NCI-H1417 (cell line): ENCODE measurements at regions not wholly inside any gene's neighbourhood (a gene's known extent, or its start where the extent isn't known, plus 50 kb on each side); places are given as distances from the start of the nearest gene placed in this dataset.

Source experiments
- DNase-seq, 3 experiments: peaks; one replicate each; lab custom pipeline; 2025; lab: John Stamatoyannopoulos, UW

DNA sequence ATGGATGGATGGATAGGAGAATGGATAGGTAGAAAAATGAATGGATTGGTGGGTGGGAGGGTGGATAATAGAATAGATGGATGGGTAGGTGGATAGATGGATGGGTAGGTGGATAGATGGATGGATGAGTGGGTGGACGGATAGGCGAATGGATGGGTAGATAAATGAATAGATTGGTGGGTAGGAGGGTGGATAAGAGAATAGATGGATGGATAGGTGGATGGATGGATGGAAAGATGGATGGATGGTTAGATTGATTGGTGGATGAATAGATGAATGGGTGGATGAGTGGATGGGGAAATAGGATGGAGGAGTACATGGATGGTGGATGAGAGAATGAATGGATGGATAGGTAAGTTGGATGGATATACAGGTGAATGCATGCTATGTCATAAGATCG is 110.5 kb downstream of the CEBPB start:
- DNase-seq, result no peak

DNA sequence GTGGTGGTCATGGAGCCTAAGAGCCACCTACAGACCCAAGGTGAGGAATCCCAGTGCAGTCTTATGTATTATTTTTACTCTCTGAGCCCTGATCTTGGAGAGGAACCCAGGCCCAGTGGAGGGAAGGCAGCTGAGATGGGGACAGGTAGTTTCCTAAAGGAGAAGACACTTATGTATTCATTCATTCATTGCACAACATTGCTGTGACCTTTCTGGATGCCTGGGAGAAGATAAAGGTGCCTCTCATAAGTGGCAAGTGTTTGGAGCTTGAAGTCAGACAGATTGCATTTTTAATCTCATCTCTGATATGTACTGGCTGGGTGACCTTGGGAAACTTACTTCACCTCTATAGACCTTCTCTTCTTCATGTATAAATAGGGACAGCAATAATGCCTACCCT is 111.1 kb downstream of the CEBPB start:
- DNase-seq, result no peak

DNA sequence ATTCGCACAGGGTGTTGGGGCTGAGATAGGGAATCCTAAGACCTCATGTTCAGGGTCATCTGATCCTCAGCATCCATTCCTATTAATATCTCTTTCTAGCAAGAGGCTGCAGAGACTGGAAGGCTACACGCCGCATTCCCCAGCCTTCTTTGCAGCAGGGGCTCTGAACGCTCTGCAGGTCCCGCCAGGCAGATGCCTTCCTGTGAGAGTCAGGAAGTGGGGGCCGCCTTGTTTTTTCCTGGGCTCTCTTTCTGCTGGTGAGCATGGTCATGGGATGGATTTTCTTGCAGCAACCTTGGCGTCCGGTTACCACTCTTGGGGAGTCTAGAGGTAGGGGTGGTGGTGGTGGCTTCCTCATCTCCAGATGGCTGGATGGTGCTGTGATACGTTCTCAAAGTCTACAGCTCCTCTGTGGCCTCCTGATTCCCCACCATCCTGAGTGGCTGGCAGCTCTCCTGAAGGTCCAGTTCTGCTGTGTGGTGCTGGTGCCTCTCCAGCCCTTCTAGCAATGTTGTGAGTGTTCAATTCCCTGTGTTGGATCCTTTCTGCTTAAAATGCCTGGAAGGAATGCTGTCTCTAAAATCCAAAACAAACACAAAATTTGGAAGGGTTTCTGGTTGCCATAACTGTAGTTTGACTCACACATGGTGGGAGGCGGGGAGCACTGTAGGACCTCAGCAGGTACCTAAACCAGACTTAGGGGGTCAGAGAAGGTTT is 111.9 kb downstream of the CEBPB start:
- DNase-seq, result no peak

DNA sequence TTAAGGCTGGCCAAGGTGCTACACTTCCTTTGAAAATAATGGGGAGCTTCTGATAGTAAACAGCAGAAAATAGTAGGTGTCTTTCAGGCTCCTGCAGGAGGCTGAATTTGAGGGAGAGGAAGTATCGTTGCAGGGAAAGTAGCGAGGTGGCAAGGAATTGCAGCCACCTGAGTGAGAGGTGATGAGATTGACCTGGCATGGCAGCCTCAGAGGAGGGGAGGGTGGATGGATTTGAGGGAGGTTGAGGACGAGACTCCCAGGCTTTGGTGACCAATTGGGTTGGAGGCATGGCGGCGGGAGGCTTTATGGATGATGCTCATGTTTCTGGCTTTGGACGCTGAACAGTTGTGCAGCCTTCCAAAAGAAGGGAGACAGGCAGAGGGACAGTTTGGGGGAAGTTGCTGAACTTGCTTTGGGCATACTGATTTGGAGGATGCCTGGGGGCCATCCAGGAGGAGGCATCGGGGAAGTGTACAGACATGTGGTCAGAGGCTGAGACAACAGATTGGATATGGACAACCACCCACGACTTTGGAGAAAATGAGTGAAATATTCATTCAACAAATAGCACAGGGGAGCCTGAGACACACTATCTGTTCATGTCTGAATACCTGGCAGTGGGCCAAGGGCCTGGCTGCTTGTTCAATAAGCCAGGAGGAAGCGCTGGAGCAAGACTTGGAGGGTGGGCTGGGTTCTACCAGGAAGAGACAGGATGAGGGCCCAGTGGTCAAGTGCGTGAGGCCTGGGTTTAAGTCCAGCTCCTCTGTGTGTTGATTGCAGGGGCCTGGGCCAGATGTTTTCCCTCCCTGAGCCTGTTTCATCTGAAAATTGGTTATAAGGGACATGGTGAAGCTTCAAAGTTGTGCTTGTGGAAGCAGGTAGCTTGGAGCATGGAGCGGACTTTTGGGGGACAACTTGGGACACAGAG is 113.2 kb downstream of the CEBPB start:
- DNase-seq, result peak; percentile 16 to 50 (median 38)

DNA sequence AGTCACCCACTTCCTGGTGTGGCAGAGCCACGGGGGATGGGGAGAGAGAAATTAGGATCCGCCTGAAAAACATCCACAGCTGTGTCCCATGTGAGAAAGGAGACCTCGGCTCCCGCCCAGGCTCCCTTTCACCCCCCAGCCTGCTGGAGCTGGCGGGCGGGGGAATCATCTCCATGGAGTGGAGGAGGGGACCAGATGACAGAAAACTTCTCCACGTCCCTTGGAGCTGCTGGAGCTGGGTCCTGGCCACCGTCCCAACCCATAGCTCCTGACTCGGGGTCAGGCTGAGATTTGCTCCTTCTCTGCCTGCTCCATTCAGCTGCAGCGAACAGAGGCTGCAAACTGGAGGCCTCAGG is 113.8 kb downstream of the CEBPB start:
- no peak for DNase-seq

DNA sequence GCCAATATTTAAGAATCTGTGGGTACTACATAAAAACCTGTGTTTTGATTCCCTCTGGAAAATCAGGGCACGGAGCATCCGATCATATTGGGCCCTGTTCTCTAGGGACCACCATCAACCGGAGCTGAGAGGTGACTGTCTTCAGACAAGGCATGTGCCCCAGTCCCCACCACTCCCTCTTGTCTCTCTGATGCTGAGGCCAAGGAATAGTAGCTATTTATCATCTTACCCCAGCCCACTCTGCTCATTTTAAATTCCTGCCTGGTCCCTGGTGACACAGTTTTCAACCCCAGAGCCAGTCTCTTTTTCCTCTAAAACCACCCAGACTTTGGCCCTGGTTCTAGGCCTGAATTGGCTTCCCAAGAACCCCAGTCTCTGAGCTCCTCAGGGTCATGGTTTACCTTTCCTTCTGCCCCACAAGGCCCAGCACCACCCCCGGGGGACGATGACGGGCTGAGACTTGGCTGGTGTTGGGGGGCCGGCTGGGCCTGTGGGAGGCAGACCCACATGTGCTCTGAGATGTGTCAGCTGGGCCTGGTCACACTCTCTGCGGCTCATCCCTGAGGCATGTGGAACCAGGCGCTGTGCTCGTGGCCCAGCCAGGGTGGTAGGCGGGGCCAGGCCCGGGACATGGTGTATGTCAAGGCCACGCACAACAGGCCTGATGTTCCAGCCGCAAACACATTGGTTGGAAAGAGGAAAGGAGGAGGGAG is 114.4 kb downstream of the CEBPB start:
- no peak for DNase-seq

DNA sequence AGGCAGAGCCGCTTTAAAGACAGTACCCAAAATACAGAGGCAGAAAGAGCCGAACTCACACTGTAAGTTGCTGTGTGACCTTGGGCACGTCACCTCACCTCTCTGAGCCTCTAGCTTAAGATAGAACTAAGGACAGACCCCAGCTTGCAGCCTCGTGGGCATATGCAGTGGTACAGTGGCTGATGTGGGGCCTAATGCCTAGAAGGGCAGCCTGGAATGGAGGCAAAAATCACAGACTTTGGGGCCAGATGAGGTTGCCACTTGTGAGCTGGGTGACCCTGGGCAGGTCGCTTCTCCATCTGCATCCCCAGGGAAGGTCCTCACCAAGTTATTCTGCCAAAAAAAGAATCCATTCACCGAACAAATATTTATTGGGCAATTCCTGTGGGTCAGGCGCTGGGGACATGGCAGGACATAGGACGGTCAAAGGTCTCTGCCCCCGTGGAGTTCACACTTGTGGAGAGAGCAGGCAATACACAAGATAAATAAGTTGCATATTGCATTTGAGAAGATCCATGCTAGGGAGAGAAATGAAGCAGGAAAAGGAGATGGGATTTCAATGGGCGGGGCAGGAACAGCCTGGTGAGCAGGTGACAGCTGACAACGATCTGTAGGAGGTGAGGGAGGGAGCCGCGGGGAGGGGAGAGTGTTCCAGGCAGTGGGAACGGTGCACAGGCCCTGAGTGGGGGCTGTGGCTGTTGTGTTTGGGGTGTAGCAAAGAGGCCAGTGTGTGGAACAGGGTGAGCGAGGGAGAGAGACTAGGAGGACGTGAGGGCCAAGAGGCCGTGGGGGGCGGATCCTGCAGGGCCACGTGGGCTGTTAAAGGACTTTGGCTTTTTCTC is 115.2 kb downstream of the CEBPB start:
- DNase-seq, result peak; percentile 35 to 67 (median 54)

DNA sequence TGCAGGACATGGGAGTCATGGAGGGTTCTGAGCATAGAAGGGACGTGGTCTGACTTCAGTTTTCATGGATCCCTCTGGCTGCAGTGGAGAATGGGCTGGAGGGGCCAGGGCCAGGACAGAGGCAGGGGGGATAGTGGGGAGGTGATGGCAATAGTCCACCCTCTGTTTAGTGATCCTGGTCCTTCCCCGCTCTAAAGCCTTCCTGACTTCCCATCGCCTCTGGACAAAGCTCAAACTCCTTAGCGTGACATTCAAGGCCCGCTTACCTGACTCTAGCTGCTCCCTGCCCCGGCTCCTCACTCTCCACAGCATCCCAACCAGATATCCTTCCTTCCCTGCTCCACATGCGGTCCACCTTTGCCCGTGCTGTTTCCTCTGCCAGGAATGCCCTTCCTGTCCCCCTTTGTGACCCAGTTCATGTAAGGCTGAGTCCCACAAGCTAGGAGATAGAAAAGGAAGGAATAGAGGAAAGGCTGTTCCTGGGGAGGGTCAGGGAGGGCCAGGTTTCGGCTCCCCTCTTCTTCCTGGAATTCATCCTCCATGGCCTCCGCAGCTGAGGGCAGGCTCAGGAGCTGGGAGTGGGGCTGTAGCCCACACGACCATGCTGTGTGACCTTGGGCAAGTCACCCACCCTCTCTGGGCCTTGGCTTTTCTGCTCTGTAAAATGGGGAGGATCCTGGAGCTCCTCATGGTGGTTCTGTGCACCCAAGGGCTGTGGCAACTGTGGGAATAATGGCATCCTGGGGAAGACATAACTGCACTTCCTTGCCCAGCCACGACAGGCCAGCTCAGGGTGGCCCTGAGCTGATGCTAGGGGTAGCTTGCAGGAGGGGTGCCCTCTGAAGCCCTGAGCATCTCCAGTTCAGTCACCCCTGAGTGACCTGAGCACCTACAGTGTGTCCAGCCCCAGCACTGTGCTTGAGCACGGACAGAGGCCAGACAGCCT is 116.1 kb downstream of the CEBPB start:
- DNase-seq, result no peak

DNA sequence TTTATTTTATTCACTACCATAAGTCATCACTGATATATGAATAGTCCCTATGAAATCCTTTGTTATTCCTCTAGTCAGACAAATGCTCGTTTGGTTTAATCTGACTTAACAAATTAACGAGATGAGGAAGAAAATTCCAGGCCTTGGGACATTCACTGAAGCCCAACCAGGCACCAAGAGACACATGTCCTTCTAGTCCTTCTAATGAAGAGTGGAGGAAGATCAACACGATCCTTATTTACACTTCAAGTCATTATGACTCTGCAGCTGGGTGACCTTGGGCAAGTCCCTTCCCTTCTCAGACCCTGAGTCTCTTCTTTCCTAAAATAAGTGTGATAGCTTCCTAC is 117.5 kb downstream of the CEBPB start:
- DNase-seq, result no peak

DNA sequence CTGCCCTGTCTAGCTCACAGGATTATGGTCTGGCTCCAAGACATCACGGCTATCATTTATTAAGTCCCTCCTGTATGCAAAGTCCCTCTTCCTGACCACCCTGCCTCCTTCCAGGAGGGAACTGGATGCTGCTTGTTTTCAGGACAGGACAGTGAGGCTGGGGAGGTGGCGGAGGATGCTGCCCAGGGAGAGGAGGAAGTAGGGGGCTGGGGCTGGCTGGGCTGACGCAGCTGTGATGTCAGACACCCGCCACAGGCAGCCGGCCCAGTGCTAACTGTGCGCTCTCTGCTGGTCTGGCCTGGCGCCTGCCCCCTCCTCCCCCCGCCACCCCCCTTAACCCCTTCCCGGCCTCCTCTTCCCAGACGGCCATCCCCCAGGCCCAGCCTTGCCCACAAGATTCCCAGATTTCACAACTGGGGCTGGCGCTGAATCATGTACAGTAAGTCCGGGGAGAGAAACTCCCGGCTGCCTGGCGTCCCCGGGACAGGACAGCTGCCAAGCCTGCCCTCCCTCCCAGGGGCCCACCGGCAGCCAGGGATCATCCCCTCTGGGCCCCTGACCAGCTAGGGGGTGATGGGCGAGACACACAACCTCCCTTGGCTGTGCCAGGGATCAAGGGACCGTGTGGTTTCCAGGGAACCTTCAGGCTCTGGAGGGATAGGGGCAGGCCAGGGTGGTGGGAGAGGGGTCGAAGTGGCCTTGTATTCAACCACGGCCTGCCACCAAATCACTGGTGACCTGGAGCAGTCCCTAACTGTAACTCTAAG is 118.1 kb downstream of the CEBPB start:
- no peak for DNase-seq

DNA sequence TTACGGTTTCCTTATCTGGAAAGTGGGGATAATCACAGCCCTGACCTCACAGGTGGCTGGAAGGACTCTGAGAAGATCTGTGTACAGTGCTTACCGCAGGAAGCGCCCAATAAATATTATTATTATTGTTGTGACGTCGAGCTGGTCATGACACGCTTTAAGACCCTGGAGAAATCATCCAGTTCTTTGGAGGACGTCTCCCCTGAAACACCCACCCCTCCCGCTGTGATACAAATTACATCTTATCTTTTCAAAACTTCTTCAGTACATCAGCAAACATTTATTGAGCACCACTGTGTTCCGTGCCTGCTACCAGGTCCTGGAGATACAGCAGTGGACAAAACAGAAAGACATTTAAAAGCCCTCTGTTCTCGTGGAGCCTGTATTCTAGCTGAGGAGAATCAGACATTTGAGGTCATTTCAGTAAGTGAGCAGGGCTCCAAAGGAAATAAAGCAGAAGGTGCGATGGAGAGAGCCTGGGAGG is 118.7 kb downstream of the CEBPB start:
- no peak for DNase-seq

DNA sequence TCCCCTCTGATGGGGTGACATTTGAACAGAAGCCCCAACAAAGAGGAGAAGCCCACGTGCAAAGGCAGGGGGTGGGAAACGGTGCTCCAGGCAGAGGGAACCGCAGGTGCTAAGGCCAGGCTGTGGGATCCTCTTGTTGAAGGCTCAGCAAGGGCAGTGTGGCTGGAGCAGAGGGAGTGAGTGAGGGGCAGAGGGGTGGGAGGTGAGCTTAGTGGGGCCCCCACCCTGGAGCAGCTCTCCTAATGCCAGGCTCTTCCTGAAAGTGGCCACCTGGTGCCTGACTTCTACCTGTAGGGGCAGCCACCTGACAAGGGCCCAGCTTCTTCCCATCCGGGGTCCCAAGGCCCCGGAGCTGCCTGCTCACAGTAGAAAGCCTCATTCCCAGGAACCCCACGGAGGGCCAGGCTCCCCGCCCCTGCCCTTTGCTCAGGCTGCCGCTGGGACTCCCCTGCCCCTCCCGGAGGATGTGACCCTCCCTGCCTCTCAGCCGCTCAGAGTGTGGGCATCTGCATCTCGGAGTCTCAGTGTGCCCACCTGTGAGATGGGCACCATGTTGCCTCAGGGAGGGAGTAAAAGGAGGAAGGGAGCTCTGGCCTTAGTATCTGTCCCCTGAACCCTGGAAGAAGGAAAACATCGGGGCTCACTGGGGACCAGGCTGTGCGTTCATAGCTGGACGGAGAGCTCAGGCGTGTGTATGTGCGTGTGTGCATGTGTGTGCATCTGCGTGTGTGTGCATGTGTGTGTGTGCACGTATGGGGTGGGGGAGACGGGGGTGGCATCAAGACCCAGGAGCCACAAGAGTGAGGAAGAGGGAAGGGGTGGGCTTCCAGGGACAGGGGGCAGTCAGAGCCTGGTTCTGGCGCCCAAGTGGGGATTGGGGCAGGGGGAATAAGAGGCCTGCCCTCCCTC is 119.4 kb downstream of the CEBPB start:
- DNase-seq, result no peak

DNA sequence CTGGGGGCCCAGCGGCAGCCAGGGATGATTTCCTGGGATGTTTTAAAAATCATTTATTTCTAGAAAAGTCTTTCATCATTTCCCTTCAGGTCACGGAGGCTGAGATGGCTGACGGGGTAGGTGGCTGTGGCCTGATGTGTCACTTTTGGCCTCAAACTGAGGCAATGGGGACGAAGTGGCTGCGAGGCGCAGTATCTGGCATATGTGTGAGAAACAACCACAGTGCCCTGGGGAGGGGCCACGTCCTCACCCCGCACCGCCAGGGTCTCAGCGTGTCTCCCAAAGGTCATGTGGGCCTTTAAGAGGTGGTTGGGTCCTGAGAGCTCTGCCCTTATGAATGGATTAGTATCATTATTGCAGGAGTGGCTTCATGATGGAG is 120.0 kb downstream of the CEBPB start:
- no peak for DNase-seq

DNA sequence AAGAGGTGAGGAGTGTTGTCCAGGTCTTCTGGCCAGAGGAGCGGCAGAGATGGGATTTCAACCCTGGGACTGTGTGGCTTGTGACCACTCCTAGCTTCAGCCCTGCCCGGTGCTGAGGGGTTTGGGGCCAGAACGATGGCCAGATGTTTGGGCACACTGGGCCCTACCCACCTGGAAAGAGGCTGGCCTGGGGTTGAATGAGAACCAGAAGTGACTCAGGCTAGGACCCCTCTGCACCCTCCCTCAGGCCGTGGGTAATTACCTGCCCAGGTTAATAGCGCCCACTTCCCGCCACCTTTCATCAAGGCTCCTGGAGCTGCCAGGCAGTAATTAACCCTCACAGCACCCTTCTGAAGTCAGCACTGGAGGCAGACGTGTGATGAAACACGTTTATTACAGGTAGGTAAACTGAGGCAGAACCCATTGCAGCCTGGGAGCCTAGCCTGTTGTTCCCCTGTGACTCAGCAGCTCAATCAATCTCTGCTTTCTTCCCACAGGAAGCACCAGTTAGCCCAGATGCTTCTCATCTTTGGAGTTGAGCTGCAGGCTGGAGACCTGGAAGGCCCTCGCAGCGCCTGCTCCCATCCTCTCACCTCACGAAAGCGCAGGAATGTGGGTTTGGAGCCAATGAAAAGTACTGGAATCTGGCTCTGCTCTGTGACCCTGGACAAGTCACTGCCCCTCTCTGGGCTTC is 120.8 kb downstream of the CEBPB start:
- peak in 1 of 3 experiments; percentile 37 for DNase-seq

DNA sequence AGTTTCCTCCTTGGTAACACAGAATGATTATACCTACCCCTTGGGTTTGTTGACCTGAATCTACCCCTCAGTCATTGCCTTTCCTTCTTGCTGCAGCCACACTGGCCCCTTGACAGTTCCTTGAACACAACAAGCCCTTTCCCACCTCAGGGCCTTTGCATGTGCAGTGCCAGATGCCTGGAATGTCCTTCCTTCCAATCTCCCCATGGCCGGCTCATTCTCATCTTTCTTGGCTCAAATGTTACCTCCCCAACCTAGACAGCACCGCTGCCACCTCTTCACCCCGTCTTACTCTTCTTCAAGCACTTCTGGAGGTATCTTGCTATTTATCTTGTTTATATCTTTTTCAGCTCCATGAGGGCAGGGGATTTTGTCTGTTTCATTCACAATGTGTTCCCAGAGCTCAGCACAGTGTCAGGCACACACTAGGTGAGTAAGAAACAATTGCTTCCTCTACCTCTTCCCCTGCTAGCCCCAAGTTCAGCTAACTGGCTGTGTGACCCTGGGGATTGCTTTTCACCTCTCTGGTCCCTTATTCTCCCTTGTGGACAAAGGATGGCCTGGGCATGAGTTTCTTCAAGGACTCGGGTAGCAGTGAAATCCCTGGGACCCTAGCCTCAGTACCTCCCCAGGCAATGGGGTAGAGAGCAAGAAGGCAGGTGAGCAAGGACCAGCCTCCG is 121.5 kb downstream of the CEBPB start:
- no peak for DNase-seq

DNA sequence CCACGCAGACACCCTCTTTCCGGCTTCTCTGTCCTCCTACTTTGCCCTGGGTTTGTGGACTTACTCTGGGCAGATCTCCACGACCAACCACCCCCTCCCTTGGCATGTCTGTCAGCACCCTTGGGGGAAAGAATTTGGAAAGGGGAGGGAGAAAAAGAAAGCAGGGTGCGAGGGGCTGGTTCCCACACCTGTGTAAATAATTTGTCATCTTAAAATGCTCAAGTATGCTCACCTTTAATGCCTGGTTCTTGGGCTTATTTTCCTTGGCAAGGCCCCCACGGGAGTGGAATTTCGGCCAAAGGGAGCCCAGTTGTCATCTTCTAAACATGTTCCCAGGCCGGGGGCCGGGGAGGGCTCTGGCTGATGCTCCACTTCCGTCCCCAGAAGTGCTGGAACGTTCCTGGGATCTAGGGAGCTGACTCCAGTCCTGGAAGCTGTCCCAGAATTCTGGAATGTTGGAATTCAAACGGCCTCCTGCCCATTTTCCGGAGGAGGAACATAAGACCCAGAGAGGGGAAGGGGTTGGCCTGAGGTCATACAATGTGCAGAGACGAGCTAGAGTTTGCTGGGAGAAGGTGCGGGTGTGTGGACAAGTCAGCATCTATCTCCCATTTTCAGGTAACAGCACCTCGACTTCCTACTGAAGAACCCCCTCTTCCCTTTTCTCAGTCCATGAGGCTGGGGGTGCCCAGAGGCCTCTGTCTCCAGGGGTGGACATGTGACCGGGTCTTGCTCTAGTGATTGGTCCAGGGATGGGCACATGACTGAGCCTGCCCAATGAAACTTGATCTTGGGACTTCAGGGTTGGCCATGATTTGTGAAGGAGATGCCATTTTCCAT is 122.3 kb downstream of the CEBPB start:
- no peak for DNase-seq

DNA sequence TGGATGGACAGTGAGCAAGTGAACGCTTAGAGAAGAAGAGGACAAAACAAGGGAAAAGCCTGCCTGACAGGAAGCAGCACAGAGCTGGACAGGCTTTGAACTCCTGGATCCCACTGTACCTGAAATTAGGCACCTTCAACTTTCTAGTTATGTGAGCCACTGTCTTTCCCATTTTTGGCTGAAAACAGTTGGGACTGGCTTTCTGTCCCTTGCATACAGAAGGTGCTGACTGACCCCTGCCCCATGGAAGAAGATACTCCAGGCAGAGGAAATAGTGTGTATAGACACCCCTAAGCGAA is 122.8 kb downstream of the CEBPB start:
- DNase-seq, result no peak
